DND-41 (cell line): ENCODE measurements at regions not wholly inside any gene's neighbourhood (a gene's known extent, or its start where the extent isn't known, plus 50 kb on each side); places are given as distances from the start of the nearest gene placed in this dataset.

Source experiments
- ATAC-seq: fragments of 200-7000 bp; cut with Tn5 transposase; 3 replicates; pipeline ENCODE4 v1.9.1; 2021; ENCODE audit warnings: low read depth; ENCODE audit not compliant: insufficient read depth
- DNase-seq: peaks from one replicate; pipeline ENCODE4 v3.0.0-alpha.2; 2020
- H2AFZ ChIP-seq: 2 replicates; pipeline ENCODE4 v1.6.0; 2012; ENCODE audit warnings: low read depth, low read length
- H3K27ac ChIP-seq: 2 replicates; pipeline ENCODE4 v1.5.1; 2012; ENCODE audit warnings: low read length, inconsistent platforms
- H3K27me3 ChIP-seq: fragments of 200-600 bp; sonication (generic); 2 replicates; pipeline ENCODE4 v1.6.0; 2012; ENCODE audit warnings: low read length, mild to moderate bottlenecking, inconsistent platforms; ENCODE audit not compliant: insufficient read depth, poor library complexity
- H3K36me3 ChIP-seq: 2 replicates; pipeline ENCODE4 v1.5.1; 2012; ENCODE audit warnings: low read length, inconsistent platforms; ENCODE audit not compliant: insufficient read depth
- H3K4me1 ChIP-seq: 2 replicates; pipeline ENCODE4 v1.5.1; 2012; ENCODE audit warnings: mild to moderate bottlenecking, low read length; ENCODE audit not compliant: insufficient read depth
- H3K4me2 ChIP-seq: 2 replicates; pipeline ENCODE4 v1.6.0; 2012; ENCODE audit warnings: mild to moderate bottlenecking, moderate library complexity, low read length, inconsistent platforms; ENCODE audit not compliant: insufficient read depth
- H3K4me3 ChIP-seq, 2 experiments: fragments of 200-600 bp in 1 of 2; shearing (Covaris generic) in 1 of 2; 2 replicates each; pipeline ENCODE4 v1.5.1; 2012 to 2016; ENCODE audit warnings: inconsistent platforms in 2 of 2, low read length in 2 of 2, mild to moderate bottlenecking in 2 of 2, low read depth in 1 of 2, moderate library complexity in 1 of 2
- H3K79me2 ChIP-seq: 2 replicates; pipeline ENCODE4 v1.6.0; 2012; ENCODE audit warnings: low read length, inconsistent platforms; ENCODE audit not compliant: insufficient read depth
- H3K9ac ChIP-seq: 2 replicates; pipeline ENCODE4 v1.6.0; 2012; ENCODE audit warnings: low read depth, mild to moderate bottlenecking, inconsistent platforms, low read length, moderate library complexity
- H3K9me3 ChIP-seq: 2 replicates; pipeline ENCODE4 v1.5.1; 2012; ENCODE audit warnings: low read length, moderate library complexity, mild to moderate bottlenecking, inconsistent platforms; ENCODE audit not compliant: insufficient read depth, severe bottlenecking
- H4K20me1 ChIP-seq: 2 replicates; pipeline ENCODE4 v1.6.0; 2012; ENCODE audit warnings: low read length; ENCODE audit not compliant: insufficient read depth
- EZH2 ChIP-seq: IDR thresholded peaks from 3 replicates; pipeline ENCODE4 v1.6.1; 2012; ENCODE audit warnings: borderline replicate concordance, low read depth, mild to moderate bottlenecking, moderate library complexity, low read length, inconsistent platforms; ENCODE audit not compliant: severe bottlenecking
- TF ChIP-seq, protein P1 (sequence below): IDR thresholded peaks from 2 replicates; pipeline ENCODE4 v1.5.1; 2012; ENCODE audit warnings: borderline replicate concordance, low read length, moderate library complexity, mild to moderate bottlenecking; ENCODE audit not compliant: poor library complexity, severe bottlenecking; ENCODE audit errors: extremely low read depth

DNA sequence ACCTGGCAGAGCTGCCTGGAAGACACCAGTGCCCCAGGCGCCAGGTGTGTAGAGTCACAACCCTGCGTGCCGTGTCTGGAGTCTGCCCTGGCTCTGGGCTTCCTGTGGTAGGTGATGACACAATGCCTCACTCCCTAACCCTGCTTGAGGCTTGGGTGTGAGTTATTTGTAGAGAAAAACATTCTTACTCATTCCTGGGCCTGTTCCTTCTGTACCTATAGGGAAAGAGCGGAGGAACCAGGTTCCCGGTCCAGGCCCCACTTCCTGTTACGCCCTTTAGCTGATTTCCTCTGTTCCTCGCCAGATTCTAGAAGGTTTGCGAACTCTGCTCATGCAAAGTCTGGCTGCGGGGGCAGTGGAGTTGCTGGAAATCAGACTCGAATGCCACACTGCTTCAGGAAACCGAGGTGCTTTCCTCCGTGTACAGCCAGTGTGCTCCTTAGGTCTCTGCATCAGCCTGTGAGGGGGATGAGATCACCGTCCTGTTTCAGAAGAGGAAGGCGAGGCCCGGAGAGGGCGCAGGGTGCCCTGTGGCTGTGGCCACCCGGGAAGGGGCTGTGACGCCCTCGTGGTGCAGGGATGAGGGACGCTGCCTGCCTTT lies 67.1 kb upstream of the DUSP22 start:
- H3K4me2 ChIP-seq = no peak overlapping the region
- ATAC-seq (no peak), DNase-seq (no peak)
- peaks cover 3% of the 10 kb centered on the region for H3K27me3 ChIP-seq
- H3K9me3 ChIP-seq = no peaks in the 10 kb centered on the region
- no peaks in the 10 kb centered on the region for H3K4me1 ChIP-seq
- H3K36me3 ChIP-seq = no peaks in the 10 kb centered on the region
- no peak overlapping the region for H2AFZ ChIP-seq
- H3K9ac ChIP-seq = no peak overlapping the region
- H3K79me2 ChIP-seq = no peaks in the 10 kb centered on the region
- H3K27ac ChIP-seq = no peak overlapping the region
- TF ChIP-seq EZH2 = no peak
- TF ChIP-seq, protein P1, sequence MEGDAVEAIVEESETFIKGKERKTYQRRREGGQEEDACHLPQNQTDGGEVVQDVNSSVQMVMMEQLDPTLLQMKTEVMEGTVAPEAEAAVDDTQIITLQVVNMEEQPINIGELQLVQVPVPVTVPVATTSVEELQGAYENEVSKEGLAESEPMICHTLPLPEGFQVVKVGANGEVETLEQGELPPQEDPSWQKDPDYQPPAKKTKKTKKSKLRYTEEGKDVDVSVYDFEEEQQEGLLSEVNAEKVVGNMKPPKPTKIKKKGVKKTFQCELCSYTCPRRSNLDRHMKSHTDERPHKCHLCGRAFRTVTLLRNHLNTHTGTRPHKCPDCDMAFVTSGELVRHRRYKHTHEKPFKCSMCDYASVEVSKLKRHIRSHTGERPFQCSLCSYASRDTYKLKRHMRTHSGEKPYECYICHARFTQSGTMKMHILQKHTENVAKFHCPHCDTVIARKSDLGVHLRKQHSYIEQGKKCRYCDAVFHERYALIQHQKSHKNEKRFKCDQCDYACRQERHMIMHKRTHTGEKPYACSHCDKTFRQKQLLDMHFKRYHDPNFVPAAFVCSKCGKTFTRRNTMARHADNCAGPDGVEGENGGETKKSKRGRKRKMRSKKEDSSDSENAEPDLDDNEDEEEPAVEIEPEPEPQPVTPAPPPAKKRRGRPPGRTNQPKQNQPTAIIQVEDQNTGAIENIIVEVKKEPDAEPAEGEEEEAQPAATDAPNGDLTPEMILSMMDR = no peak
- H4K20me1 ChIP-seq = no peaks in the 10 kb centered on the region
- no peak overlapping the region for H3K4me3 ChIP-seq

DNA sequence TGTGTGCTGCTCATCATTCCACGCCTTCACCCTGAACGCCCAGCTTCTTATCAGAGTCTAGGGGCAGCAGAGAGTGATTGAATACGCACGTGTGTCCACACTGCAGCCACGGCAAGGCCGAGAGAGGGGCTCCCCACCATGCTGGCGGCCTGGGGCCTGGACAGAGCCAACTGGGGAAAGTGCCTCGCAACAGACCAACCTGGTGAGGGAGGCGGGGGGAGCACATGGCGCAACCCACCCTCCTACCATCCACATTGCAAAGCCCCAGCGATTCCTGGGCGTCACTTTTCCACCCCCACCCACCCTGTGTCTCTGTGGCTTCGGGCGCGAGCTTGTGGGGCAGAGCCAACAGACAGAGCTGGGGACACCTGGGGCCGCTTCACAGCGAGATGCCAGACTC lies 66.4 kb upstream of the DUSP22 start:
- TF ChIP-seq, protein P1 = no peak
- TF ChIP-seq EZH2 = no peak
- Histone ChIP-seq H3K27me3 (peaks cover 3% of the 10 kb centered on the region), H3K79me2 (no peaks in the 10 kb centered on the region), H2AFZ (no peak overlapping the region), H3K9me3 (no peaks in the 10 kb centered on the region), H3K9ac (no peak overlapping the region), H3K27ac (no peak overlapping the region), H3K4me3 (no peak overlapping the region), H3K4me2 (no peak overlapping the region), H3K4me1 (no peaks in the 10 kb centered on the region), H4K20me1 (no peaks in the 10 kb centered on the region), H3K36me3 (no peaks in the 10 kb centered on the region)
- ATAC-seq = 0 out of 3 replicates have a peak, but pooled peaks have one; percentile 33
- DNase-seq = no peak

DNA sequence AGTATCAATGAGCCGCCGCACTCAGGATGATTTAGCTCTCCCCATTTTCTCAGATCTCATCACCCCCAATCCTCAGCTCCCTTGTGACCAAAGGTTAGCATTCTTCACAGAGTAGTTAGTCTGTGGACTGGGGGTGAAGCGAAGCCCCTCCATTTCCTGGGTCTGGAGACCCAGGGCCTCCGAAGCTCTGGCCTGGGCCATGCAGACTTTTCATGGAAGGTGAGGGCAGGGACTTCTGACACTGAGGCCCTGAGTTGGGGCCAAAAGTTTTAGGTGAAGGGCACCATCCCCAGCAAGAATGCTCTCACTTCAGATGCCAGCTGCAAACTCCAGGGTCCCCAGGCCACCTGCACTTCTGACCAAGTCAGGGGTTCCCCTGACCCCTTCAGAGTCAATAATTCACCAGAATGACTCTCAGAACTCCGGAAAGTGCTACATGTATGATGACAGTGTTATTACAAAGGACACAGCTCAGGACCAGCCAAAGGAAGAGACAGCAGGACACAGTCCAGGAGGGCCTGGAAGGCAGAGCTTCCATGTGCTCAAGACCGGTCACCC lies 65.7 kb upstream of the DUSP22 start:
- H3K79me2 ChIP-seq = no peaks in the 10 kb centered on the region
- H3K9ac ChIP-seq = no peak overlapping the region
- no peak for ATAC-seq
- H3K9me3 ChIP-seq = no peaks in the 10 kb centered on the region
- no peak for DNase-seq
- TF ChIP-seq, protein P1 = no peak
- TF ChIP-seq EZH2 = no peak
- peaks cover 3% of the 10 kb centered on the region for H3K27me3 ChIP-seq
- H3K27ac ChIP-seq = no peak overlapping the region
- H4K20me1 ChIP-seq = no peaks in the 10 kb centered on the region
- H3K4me3 ChIP-seq = no peak overlapping the region
- H3K4me2 ChIP-seq = no peak overlapping the region
- H3K4me1 ChIP-seq = no peaks in the 10 kb centered on the region
- H2AFZ ChIP-seq = no peak overlapping the region
- H3K36me3 ChIP-seq = no peaks in the 10 kb centered on the region
